ENCODE measurements at regions not wholly inside any gene's neighbourhood (a gene's known extent, or its start where the extent isn't known, plus 50 kb on each side); places are given as distances from the start of the nearest gene placed in this dataset.
"Not testable (repeated sequence)": the region's sequence is repeated elsewhere in the genome, so short reads cannot be mapped to it uniquely, and the experiment has no call there.

GRCh38 chr1:88595355-88596002 is 88.6 kb upstream of the PKN2 start:
- intact Hi-C loops (cut with DNase I; ENCODE audit: low total_unique reads) = no loop called here
- 38 to 49% methylated on average over 4 of the region's 4 CpGs for WGBS, 2 donors (ENCODE audit: low coverage in 1 of 2)

GRCh38 chr1:88597973-88598372 is 86.1 kb upstream of the PKN2 start:
- H3K27ac ChIP-seq; DNase-seq; H3K4me3 ChIP-seq; in situ Hi-C loops (cut with MboI; ENCODE audit: low pct_ligation_motif_present in 1 of 4, low pct_unique_long_range_greater_than_20kb in 1 of 4, low sequenced_read_pairs in 3 of 4); intact Hi-C loops (cut with DNase I; ENCODE audit: low total_unique reads); H3K4me1 ChIP-seq; H3K36me3 ChIP-seq; H3K27me3 ChIP-seq; H3K9me3 ChIP-seq: not testable (repeated sequence)
- WGBS, 2 donors (ENCODE audit: low coverage in 1 of 2) = 50% methylated on average over 1 of the region's 1 CpG; no CpG with 5 or more reads in 1 of the 2 donors

More at GRCh38 chr1:88595355-88596002, 88.6 kb upstream of the PKN2 start:
- TF ChIP-seq POLR2AphosphoS5 (IDR thresholded peaks at IDR 0.05) = no peak
- TF ChIP-seq CTCF (IDR thresholded peaks at IDR 0.05) = peak in 4 of 5 experiments; percentile 19 to 34 (median 30)
- no peaks in the 10 kb centered on the region for H3K27me3 ChIP-seq
- H3K27ac ChIP-seq = no peak overlapping the region
- DNase-seq = no peak
- H3K36me3 ChIP-seq = no peaks in the 10 kb centered on the region
- H3K4me1 ChIP-seq = no peaks in the 10 kb centered on the region
- in situ Hi-C loops (cut with MboI; ENCODE audit: low pct_ligation_motif_present in 1 of 4, low pct_unique_long_range_greater_than_20kb in 1 of 4, low sequenced_read_pairs in 3 of 4) = no loop called here
- no peak overlapping the region for H3K4me3 ChIP-seq
- H3K9me3 ChIP-seq = peaks cover 0 to 3% of the 10 kb centered on the region in 2 donors

GRCh38 chr1:88608139-88608943 is 75.7 kb upstream of the PKN2 start:
- Histone ChIP-seq H3K27me3 (no peaks in the 10 kb centered on the region), H3K27ac (no peak overlapping the region), H3K36me3 (no peaks in the 10 kb centered on the region), H3K4me1 (peaks cover 0 to 14% (median 8%) of the 10 kb centered on the region in 4 donors), H3K9me3 (no peaks in the 10 kb centered on the region), H3K4me3 (no peak overlapping the region)
- intact Hi-C loops (cut with DNase I; ENCODE audit: low total_unique reads) = no loop called here
- in situ Hi-C loops (cut with MboI; ENCODE audit: low pct_ligation_motif_present in 1 of 4, low pct_unique_long_range_greater_than_20kb in 1 of 4, low sequenced_read_pairs in 3 of 4) = no loop called here
- 43 to 52% methylated on average over 8 to 11 of the region's 11 CpGs for WGBS, 2 donors (ENCODE audit: low coverage in 1 of 2)
- no peak for DNase-seq
- TF ChIP-seq EP300 (IDR thresholded peaks at IDR 0.05; ENCODE audit: low read depth) = no peak
- TF ChIP-seq CTCF (IDR thresholded peaks at IDR 0.05) = peak; percentile 39 to 56 (median 53)

- in situ Hi-C loops (cut with MboI; ENCODE audit: low pct_ligation_motif_present in 1 of 4, low pct_unique_long_range_greater_than_20kb in 1 of 4, low sequenced_read_pairs in 3 of 4) = no loop called here
Measured at GRCh38 chr1:88609051-88609450, 75.0 kb upstream of the PKN2 start.

More at GRCh38 chr1:88609051-88609450, 75.0 kb upstream of the PKN2 start:
- no peak for DNase-seq
- intact Hi-C loops (cut with DNase I; ENCODE audit: low total_unique reads) = no loop called here
- no peaks in the 10 kb centered on the region for H3K9me3 ChIP-seq
- no peaks in the 10 kb centered on the region for H3K36me3 ChIP-seq
- no peaks in the 10 kb centered on the region for H3K27me3 ChIP-seq
- TF ChIP-seq EP300 (IDR thresholded peaks at IDR 0.05; ENCODE audit: low read depth) (no peak), POLR2AphosphoS5 (IDR thresholded peaks at IDR 0.05) (no peak), CTCF (IDR thresholded peaks at IDR 0.05) (no peak), POLR2A (IDR thresholded peaks at IDR 0.05) (no peak)
- peaks cover 0 to 15% (median 9%) of the 10 kb centered on the region in 4 donors for H3K4me1 ChIP-seq
- no peak overlapping the region for H3K4me3 ChIP-seq
- H3K27ac ChIP-seq = no peak overlapping the region
